Thymus (tissue), 11 donors: ENCODE measurements at regions not wholly inside any gene's neighbourhood (a gene's known extent, or its start where the extent isn't known, plus 50 kb on each side); places are given as distances from the start of the nearest gene placed in this dataset.

Experiments
- DNase-seq, 9 donors: peaks; one replicate each; pipeline ENCODE4 v3.0.0-alpha.2; 2013; ENCODE audit warnings: low spot score in 9 of 9, low read depth in 6 of 9, missing footprints in 1 of 9
- H3K27ac ChIP-seq, 2 donors: one replicate each; pipeline ENCODE4 v1.5.1; 2013; ENCODE audit warnings: control low read depth in 1 of 2, low read depth in 1 of 2, low read length in 1 of 2, mild to moderate bottlenecking in 1 of 2, moderate library complexity in 1 of 2
- H3K27me3 ChIP-seq, 2 donors: one replicate each; pipeline ENCODE4 v1.5.1; 2013; ENCODE audit warnings: low read length in 1 of 2; ENCODE audit not compliant: control insufficient read depth in 2 of 2, insufficient read depth in 1 of 2
- H3K36me3 ChIP-seq, 2 donors: one replicate each; pipeline ENCODE4 v1.5.1; 2013; ENCODE audit warnings: low read length in 1 of 2, mild to moderate bottlenecking in 1 of 2, moderate library complexity in 1 of 2; ENCODE audit not compliant: control insufficient read depth in 2 of 2, insufficient read depth in 2 of 2
- H3K4me1 ChIP-seq, 2 donors: one replicate each; pipeline ENCODE4 v1.5.1; 2013; ENCODE audit warnings: low read length in 2 of 2; ENCODE audit not compliant: control insufficient read depth in 2 of 2, insufficient read depth in 2 of 2
- H3K4me3 ChIP-seq, 2 donors: one replicate each; pipeline ENCODE4 v1.5.1; 2013; ENCODE audit warnings: low read length in 2 of 2, control low read depth in 1 of 2, mild to moderate bottlenecking in 1 of 2
- H3K9me3 ChIP-seq, 2 donors: one replicate each; pipeline ENCODE4 v1.5.1; 2013; ENCODE audit warnings: low read length in 1 of 2, mild to moderate bottlenecking in 1 of 2; ENCODE audit not compliant: control insufficient read depth in 2 of 2, insufficient read depth in 1 of 2
- WGBS: extraction: QIAGEN DNeasy Blood & Tissue Kit; methylation state at CpG from one replicate; pipeline ENCODE4 v1.1.7; 2013; 5-methylcytosine and 5-hydroxymethylcytosine counted together
- donor health status: healthy.

- Histone ChIP-seq H3K27me3 (no peaks in the 10 kb centered on the region), H3K27ac (no peak overlapping the region), H3K4me3 (no peak overlapping the region), H3K36me3 (no peaks in the 10 kb centered on the region), H3K4me1 (no peaks in the 10 kb centered on the region), H3K9me3 (no peaks in the 10 kb centered on the region)
- WGBS = 95% methylated on average over 4 of the region's 4 CpGs
- no peak for DNase-seq
These were observed 157.3 kb upstream of the TET2 start for GRCh38 chr4:104989371-104989770.

GRCh38 chr4:105002278-105002677 lies 144.4 kb upstream of the TET2 start:
- H3K4me1 ChIP-seq = no peaks in the 10 kb centered on the region
- H3K36me3 ChIP-seq = no peaks in the 10 kb centered on the region
- no peak overlapping the region for H3K27ac ChIP-seq
- WGBS = 98% methylated on average over 6 of the region's 6 CpGs
- no peaks in the 10 kb centered on the region for H3K9me3 ChIP-seq
- DNase-seq = no peak
- H3K27me3 ChIP-seq = no peaks in the 10 kb centered on the region
- H3K4me3 ChIP-seq = no peak overlapping the region

GRCh38 chr4:105014234-105014633 lies 132.4 kb upstream of the TET2 start:
- Histone ChIP-seq H3K27ac (no peak overlapping the region), H3K36me3 (no peaks in the 10 kb centered on the region), H3K27me3 (no peaks in the 10 kb centered on the region), H3K4me3 (no peak overlapping the region), H3K4me1 (no peaks in the 10 kb centered on the region), H3K9me3 (no peaks in the 10 kb centered on the region)
- DNase-seq = no peak

GRCh38 chr4:105014635-105015034 lies 132.0 kb upstream of the TET2 start:
- Histone ChIP-seq H3K4me3 (no peak overlapping the region), H3K36me3 (no peaks in the 10 kb centered on the region), H3K27ac (no peak overlapping the region), H3K27me3 (no peaks in the 10 kb centered on the region), H3K9me3 (no peaks in the 10 kb centered on the region), H3K4me1 (no peaks in the 10 kb centered on the region)
- 83% methylated on average over 4 of the region's 4 CpGs for WGBS
- DNase-seq = no peak

- 80% methylated on average over 3 of the region's 3 CpGs for WGBS
- Histone ChIP-seq H3K9me3 (no peaks in the 10 kb centered on the region), H3K27ac (no peak overlapping the region), H3K4me1 (no peaks in the 10 kb centered on the region), H3K36me3 (no peaks in the 10 kb centered on the region), H3K27me3 (no peaks in the 10 kb centered on the region), H3K4me3 (no peak overlapping the region)
- no peak for DNase-seq
These were observed 130.9 kb upstream of the TET2 start for GRCh38 chr4:105015750-105016149.

- Histone ChIP-seq H3K27me3 (no peaks in the 10 kb centered on the region), H3K36me3 (no peaks in the 10 kb centered on the region), H3K9me3 (no peaks in the 10 kb centered on the region), H3K4me3 (no peak overlapping the region), H3K4me1 (no peaks in the 10 kb centered on the region), H3K27ac (no peak overlapping the region)
- 59% methylated on average over 6 of the region's 6 CpGs for WGBS
- DNase-seq = no peak
These were observed 123.6 kb upstream of the TET2 start for GRCh38 chr4:105022811-105023667.

GRCh38 chr4:105023668-105024055 lies 123.0 kb upstream of the TET2 start:
- Histone ChIP-seq H3K27me3 (no peaks in the 10 kb centered on the region), H3K9me3 (no peaks in the 10 kb centered on the region), H3K27ac (no peak overlapping the region), H3K4me1 (no peaks in the 10 kb centered on the region), H3K36me3 (no peaks in the 10 kb centered on the region), H3K4me3 (no peak overlapping the region)
- DNase-seq = no peak

- Histone ChIP-seq H3K4me3 (no peak overlapping the region), H3K4me1 (no peaks in the 10 kb centered on the region), H3K9me3 (no peaks in the 10 kb centered on the region), H3K27me3 (no peaks in the 10 kb centered on the region), H3K36me3 (no peaks in the 10 kb centered on the region), H3K27ac (no peak overlapping the region)
- 95% methylated on average over 2 of the region's 2 CpGs for WGBS
- DNase-seq = no peak
These were observed 121.2 kb upstream of the TET2 start for GRCh38 chr4:105025263-105026017.

GRCh38 chr4:105036991-105037390 lies 109.7 kb upstream of the TET2 start:
- H3K4me1 ChIP-seq = no peaks in the 10 kb centered on the region
- no peak for DNase-seq
- H3K27me3 ChIP-seq = no peaks in the 10 kb centered on the region
- 98% methylated on average over 1 of the region's 1 CpG for WGBS
- H3K9me3 ChIP-seq = no peaks in the 10 kb centered on the region
- no peak overlapping the region for H3K27ac ChIP-seq
- H3K36me3 ChIP-seq = no peaks in the 10 kb centered on the region
- no peak overlapping the region for H3K4me3 ChIP-seq
